NT2/D1 (cell line): ENCODE measurements at regions not wholly inside any gene's neighbourhood (a gene's known extent, or its start where the extent isn't known, plus 50 kb on each side); places are given as distances from the start of the nearest gene placed in this dataset.

Experiments
- SUZ12 ChIP-seq: IDR thresholded peaks from 2 replicates; pipeline ENCODE4 v1.6.1; 2011; ENCODE audit not compliant: insufficient read length, insufficient read depth; ENCODE audit errors: extremely low read depth
- YY1 ChIP-seq: IDR thresholded peaks from 2 replicates; pipeline ENCODE4 v1.6.1; 2011; ENCODE audit not compliant: insufficient read length, insufficient read depth
- ZNF274 ChIP-seq: IDR thresholded peaks from 2 replicates; pipeline ENCODE4 v1.6.1; 2011; ENCODE audit warnings: mild to moderate bottlenecking, low read depth, low read length

GRCh38 chr15:47856071-47856470, 138.8 kb downstream of the SEMA6D start:
- TF ChIP-seq SUZ12 (no peak), YY1 (no peak), ZNF274 (no peak)
